ENCODE measurements at regions not wholly inside any gene's neighbourhood (a gene's known extent, or its start where the extent isn't known, plus 50 kb on each side); places are given as distances from the start of the nearest gene placed in this dataset.
"Not testable (repeated sequence)": the region's sequence is repeated elsewhere in the genome, so short reads cannot be mapped to it uniquely, and the experiment has no call there.

DNA sequence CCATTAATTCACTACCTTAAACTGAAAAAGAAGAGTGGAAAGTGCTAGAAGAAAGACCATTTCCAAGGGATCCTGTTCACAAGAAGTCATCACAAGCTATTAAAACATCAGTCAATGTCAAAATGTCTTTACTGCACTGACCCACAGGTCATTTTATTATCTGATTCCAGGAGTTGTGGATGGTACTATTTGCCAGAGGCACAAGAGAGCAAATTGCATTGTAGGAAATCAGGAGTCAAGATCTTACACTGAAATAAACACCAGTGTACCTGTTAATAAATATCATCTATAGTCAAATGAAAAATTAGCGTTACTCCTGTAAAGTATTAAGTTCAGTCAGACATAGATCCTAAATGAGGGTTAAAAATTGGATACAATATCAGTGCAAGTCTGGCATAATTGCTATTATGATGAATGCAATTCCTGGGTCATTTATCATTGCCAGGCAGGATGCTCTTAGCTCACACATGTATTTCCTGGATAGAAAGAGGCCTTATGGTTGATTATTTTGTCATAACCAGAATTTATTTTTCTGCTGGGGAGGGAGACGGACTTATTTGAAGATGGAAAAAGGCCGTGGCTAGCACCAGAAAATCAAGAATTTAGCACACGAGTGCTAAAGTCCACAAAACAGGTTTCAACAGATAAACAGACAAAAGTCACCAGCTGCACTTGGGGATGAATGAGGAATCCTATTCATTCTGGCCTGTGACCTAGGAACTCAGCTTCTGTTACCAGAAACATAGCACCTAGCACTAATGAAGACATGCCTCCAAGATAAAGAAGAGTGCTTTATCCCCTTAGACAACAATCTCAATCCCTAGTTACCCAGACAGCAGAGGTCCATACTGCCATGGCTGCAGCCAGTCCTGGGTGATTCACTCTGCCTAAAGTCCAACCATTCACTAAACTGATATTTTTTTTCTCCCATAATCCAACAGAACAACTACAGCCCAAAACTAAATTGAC lies 683.1 kb upstream of the POM121L12 start (continued):
- TF ChIP-seq, protein P1, sequence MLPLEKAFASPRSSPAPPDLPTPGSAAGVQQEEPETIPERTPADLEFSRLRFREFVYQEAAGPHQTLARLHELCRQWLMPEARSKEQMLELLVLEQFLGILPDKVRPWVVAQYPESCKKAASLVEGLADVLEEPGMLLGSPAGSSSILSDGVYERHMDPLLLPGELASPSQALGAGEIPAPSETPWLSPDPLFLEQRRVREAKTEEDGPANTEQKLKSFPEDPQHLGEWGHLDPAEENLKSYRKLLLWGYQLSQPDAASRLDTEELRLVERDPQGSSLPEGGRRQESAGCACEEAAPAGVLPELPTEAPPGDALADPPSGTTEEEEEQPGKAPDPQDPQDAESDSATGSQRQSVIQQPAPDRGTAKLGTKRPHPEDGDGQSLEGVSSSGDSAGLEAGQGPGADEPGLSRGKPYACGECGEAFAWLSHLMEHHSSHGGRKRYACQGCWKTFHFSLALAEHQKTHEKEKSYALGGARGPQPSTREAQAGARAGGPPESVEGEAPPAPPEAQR (tag by site-specific recombination; IDR thresholded peaks at IDR 0.05), result no peak

DNA sequence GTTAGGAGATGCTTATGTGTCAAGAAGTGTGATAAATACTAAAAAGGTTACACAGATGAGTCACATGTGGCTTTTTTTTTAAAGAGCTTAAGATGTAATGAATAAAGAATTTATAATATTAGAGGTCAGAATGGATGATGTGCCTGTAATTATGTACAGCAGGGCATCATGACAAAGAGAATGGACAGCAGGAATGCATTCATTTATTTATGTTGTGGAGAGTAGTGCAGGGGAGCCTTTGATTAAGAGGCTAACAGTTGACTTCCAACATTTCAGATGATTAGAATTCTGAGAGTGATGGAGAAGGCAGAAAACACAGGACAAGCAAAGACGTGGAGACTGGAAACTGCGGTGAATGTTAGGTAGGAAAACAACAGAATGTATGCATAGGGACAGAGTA lies 691.4 kb upstream of the POM121L12 start:
- no peak overlapping the region for H3K4me3 ChIP-seq (ENCODE audit: low read depth, low read length)
- CTCF ChIA-PET, result no interaction called here

DNA sequence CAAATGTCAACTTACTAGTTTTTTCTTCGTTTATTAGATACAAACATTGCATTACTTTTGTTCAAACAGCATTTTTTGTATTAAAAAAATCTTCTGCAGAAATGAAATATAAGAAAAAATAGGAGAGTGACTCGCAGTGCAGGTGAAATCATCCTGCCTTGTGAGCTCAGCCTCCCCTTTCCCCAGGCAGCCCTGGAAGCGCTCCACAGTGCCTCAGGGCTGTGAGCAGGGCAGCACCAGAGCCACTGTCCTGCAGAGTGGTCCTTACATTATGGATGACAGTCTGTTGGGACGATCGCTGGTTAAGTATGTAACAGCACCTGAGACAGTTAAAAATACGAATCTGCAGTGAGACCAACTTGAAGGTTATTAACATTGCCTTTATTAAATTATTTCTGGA lies 695.4 kb upstream of the POM121L12 start:
- ChIA-PET CTCF (no interaction called here), POLR2A (no interaction called here)
- Histone ChIP-seq H3K9me3 (ENCODE audit: control insufficient read depth, insufficient read depth, low read depth, low read length) (no peaks in the 10 kb centered on the region), H3K4me1 (ENCODE audit: control insufficient read depth, insufficient read depth, low read length) (no peaks in the 10 kb centered on the region), H3K36me3 (ENCODE audit: control insufficient read depth in 2 of 2, insufficient read depth in 1 of 2, low read length in 2 of 2) (no peaks in the 10 kb centered on the region), H3K4me3 (ENCODE audit: low read depth, low read length) (no peak overlapping the region), H3K27ac (ENCODE audit: extremely low read depth, low read depth, low read length) (no peak overlapping the region)
- TF ChIP-seq ZFHX2 (tag by site-specific recombination; conservative IDR thresholded peaks at IDR 0.05) (no peak), ZNF114 (tag by site-specific recombination; IDR thresholded peaks at IDR 0.05) (no peak), TRIM28 (IDR thresholded peaks at IDR 0.05; ENCODE audit: borderline replicate concordance, low read length) (no peak), ZNF121 (tag by site-specific recombination; IDR thresholded peaks at IDR 0.05) (no peak), ZNF585B (tag by site-specific recombination; IDR thresholded peaks at IDR 0.05) (no peak), ZNF792 (tag by site-specific recombination; IDR thresholded peaks at IDR 0.05) (no peak), ZNF558 (tag by site-specific recombination; IDR thresholded peaks at IDR 0.05) (no peak), ZNF140 (tag by site-specific recombination; IDR thresholded peaks at IDR 0.05) (no peak), ZNF155 (tag by site-specific recombination; IDR thresholded peaks at IDR 0.05) (no peak), ZIC2 (tag by site-specific recombination; IDR thresholded peaks at IDR 0.05) (no peak)
- TF ChIP-seq, protein P2, sequence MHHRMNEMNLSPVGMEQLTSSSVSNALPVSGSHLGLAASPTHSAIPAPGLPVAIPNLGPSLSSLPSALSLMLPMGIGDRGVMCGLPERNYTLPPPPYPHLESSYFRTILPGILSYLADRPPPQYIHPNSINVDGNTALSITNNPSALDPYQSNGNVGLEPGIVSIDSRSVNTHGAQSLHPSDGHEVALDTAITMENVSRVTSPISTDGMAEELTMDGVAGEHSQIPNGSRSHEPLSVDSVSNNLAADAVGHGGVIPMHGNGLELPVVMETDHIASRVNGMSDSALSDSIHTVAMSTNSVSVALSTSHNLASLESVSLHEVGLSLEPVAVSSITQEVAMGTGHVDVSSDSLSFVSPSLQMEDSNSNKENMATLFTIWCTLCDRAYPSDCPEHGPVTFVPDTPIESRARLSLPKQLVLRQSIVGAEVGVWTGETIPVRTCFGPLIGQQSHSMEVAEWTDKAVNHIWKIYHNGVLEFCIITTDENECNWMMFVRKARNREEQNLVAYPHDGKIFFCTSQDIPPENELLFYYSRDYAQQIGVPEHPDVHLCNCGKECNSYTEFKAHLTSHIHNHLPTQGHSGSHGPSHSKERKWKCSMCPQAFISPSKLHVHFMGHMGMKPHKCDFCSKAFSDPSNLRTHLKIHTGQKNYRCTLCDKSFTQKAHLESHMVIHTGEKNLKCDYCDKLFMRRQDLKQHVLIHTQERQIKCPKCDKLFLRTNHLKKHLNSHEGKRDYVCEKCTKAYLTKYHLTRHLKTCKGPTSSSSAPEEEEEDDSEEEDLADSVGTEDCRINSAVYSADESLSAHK (tag by site-specific recombination; IDR thresholded peaks at IDR 0.05), result no peak
- TF ChIP-seq, protein P3, sequence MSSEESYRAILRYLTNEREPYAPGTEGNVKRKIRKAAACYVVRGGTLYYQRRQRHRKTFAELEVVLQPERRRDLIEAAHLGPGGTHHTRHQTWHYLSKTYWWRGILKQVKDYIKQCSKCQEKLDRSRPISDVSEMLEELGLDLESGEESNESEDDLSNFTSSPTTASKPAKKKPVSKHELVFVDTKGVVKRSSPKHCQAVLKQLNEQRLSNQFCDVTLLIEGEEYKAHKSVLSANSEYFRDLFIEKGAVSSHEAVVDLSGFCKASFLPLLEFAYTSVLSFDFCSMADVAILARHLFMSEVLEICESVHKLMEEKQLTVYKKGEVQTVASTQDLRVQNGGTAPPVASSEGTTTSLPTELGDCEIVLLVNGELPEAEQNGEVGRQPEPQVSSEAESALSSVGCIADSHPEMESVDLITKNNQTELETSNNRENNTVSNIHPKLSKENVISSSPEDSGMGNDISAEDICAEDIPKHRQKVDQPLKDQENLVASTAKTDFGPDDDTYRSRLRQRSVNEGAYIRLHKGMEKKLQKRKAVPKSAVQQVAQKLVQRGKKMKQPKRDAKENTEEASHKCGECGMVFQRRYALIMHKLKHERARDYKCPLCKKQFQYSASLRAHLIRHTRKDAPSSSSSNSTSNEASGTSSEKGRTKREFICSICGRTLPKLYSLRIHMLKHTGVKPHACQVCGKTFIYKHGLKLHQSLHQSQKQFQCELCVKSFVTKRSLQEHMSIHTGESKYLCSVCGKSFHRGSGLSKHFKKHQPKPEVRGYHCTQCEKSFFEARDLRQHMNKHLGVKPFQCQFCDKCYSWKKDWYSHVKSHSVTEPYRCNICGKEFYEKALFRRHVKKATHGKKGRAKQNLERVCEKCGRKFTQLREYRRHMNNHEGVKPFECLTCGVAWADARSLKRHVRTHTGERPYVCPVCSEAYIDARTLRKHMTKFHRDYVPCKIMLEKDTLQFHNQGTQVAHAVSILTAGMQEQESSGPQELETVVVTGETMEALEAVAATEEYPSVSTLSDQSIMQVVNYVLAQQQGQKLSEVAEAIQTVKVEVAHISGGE (tag by site-specific recombination; conservative IDR thresholded peaks at IDR 0.05; ENCODE audit: low read depth), result no peak

More for the DNA sequence above, 691.4 kb upstream of the POM121L12 start:
- TF ChIP-seq BCL11A (tag by site-specific recombination; IDR thresholded peaks at IDR 0.05; ENCODE audit: low read depth), result no peak
- POLR2A ChIA-PET, result no interaction called here
- Histone ChIP-seq H3K4me1 (ENCODE audit: control insufficient read depth, insufficient read depth, low read length) (no peaks in the 10 kb centered on the region), H3K27ac (ENCODE audit: extremely low read depth, low read depth, low read length) (no peak overlapping the region), H3K9me3 (ENCODE audit: control insufficient read depth, insufficient read depth, low read depth, low read length) (no peaks in the 10 kb centered on the region), H3K36me3 (ENCODE audit: control insufficient read depth in 2 of 2, insufficient read depth in 1 of 2, low read length in 2 of 2) (no peaks in the 10 kb centered on the region)

DNA sequence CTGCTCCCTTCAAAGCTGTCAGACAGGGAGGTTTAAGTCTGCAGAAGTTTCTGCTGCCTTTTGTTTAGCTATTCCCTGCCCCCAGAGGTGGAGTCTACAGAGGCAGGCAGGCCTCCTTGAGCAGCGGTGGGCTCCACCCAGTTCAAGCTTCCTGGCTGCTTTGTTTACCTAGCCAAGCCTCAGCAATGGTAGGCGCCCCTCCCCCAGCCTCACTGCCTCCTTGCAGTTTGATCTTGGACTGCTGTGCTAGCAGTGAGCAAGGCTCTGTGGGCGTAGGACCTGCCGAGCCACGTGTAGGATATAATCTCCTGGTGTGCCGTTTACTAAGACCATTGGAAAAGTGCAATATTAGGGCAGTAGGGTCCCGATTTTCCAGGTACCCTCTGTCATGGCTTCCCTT lies 707.1 kb upstream of the POM121L12 start:
- H3K4me1 ChIP-seq (ENCODE audit: control insufficient read depth, insufficient read depth, low read length); H3K27ac ChIP-seq (ENCODE audit: extremely low read depth, low read depth, low read length); H3K9me3 ChIP-seq (ENCODE audit: control insufficient read depth, insufficient read depth, low read depth, low read length); CTCF ChIA-PET; H3K36me3 ChIP-seq (ENCODE audit: control insufficient read depth in 2 of 2, insufficient read depth in 1 of 2, low read length in 2 of 2); H3K4me3 ChIP-seq (ENCODE audit: low read depth, low read length): not testable (repeated sequence)
- POLR2A ChIA-PET, result interaction anchor here (0.6 kb wide), 1 partner anchor 1123 kb away, joined by 3 read pairs; no protein-coding TSS in a partner anchor

Data from HEK293 (cell line).